ENCODE measurements at regions not wholly inside any gene's neighbourhood (a gene's known extent, or its start where the extent isn't known, plus 50 kb on each side); places are given as distances from the start of the nearest gene placed in this dataset.

DNA sequence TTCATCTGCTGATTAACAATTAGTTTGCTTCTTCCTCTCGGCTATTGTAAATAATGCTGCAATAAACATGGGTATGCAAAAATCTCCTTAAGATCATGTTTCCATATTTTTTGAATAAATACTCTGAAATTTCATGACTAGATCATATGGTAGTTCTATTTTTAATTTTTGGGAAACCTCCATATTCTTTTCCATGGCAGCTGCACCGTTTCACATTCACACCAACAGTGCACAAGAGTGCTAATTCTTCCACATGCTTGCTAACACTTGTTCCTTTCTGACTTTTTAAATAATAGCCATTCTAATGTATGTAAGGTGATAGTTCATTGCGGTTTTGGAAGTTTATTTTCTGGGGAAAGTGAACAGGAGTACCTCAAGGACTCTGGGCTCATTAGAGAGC is 52.6 kb upstream of the TACR1 start:
- TF ChIP-seq PRPF4 (IDR thresholded peaks at IDR 0.05; ENCODE audit: insufficient read depth, low read depth, low read length, poor library complexity, severe bottlenecking) (no peak), BACH1 (tag; IDR thresholded peaks at IDR 0.05) (no peak), MYC (IDR thresholded peaks at IDR 0.05; ENCODE audit: low read depth, low read length) (no peak), MYC (CRISPR knock-in tag; IDR thresholded peaks at IDR 0.05; ENCODE audit: borderline replicate concordance, low read depth) (no peak), FIP1L1 (IDR thresholded peaks at IDR 0.05; ENCODE audit: low read depth, low read length, poor library complexity, severe bottlenecking) (no peak), MYBL2 (IDR thresholded peaks at IDR 0.05; ENCODE audit: low read depth) (no peak), MYBL2 (CRISPR knock-in tag; IDR thresholded peaks at IDR 0.05; ENCODE audit: borderline replicate concordance) (no peak), PREB (CRISPR knock-in tag; IDR thresholded peaks at IDR 0.05) (no peak), NUFIP1 (IDR thresholded peaks at IDR 0.05; ENCODE audit: partially characterized antibody) (no peak)
- TF ChIP-seq, protein P1, sequence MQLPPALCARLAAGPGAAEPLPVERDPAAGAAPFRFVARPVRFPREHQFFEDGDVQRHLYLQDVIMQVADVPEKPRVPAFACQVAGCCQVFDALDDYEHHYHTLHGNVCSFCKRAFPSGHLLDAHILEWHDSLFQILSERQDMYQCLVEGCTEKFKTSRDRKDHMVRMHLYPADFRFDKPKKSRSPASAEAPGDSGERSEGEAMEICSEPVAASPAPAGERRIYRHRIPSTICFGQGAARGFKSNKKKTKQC (CRISPR knock-in tag; IDR thresholded peaks at IDR 0.05): no peak
- intact Hi-C loops (cut with micrococcal nuclease) (no loop called here), in situ Hi-C loops (cut with MboI) (no loop called here)
- no peaks in the 10 kb centered on the region for H3K36me3 ChIP-seq (ENCODE audit: control insufficient read depth, insufficient read depth, low read length)
- POLR2A ChIA-PET: interaction anchor here (0.5 kb wide), 1 partner anchor 93 kb away, joined by 3 read pairs; no protein-coding TSS in a partner anchor
- CTCF ChIA-PET (ENCODE audit: low intra/inter-chr PET ratio): no interaction called here
- no peak for DNase-seq (ENCODE audit: extremely low read depth in 1 of 4, low spot score in 3 of 4)
- H3K4me1 ChIP-seq (replicated peaks in 1 of 2; ENCODE audit: control insufficient read depth in 2 of 2, insufficient read depth in 2 of 2, low read length in 2 of 2): no peaks in the 10 kb centered on the region
- no peak overlapping the region for H2AFZ ChIP-seq (ENCODE audit: low read depth, low read length)
- no peak overlapping the region for H3K9ac ChIP-seq (ENCODE audit: insufficient read depth in 1 of 2, low read depth in 2 of 2, low read length in 2 of 2)
- H3K27ac ChIP-seq (ENCODE audit: extremely low read depth, low read depth, low read length): no peak overlapping the region
- no peaks in the 10 kb centered on the region for H3K9me3 ChIP-seq (replicated peaks; ENCODE audit: control insufficient read depth, insufficient read depth, low read depth, low read length)
- no peak for ATAC-seq
- H3K4me2 ChIP-seq (ENCODE audit: insufficient read depth, low read length): no peak overlapping the region
- no TSS peak for BruUV-seq (replicated peaks)
- H3K9me1 ChIP-seq (ENCODE audit: control insufficient read depth, insufficient read depth, low read length): no peaks in the 10 kb centered on the region
- no peaks in the 10 kb centered on the region for H3K27me3 ChIP-seq (ENCODE audit: control insufficient read depth in 2 of 2, insufficient read depth in 2 of 2, low read length in 2 of 2)
- H4K20me1 ChIP-seq (replicated peaks; ENCODE audit: control insufficient read depth, insufficient read depth, low read length): no peaks in the 10 kb centered on the region
- 3% methylated on average over 3 of the region's 3 CpGs for WGBS (ENCODE audit: insufficient coverage, low coverage, missing lambda C conversion rate)
- H3K79me2 ChIP-seq (ENCODE audit: control insufficient read depth, insufficient read depth, low read length): no peaks in the 10 kb centered on the region
- FAIRE-seq: no peak
- no peak overlapping the region for H3K4me3 ChIP-seq

All from K562 (cell line).